GM23338 (cell line): ENCODE measurements at regions not wholly inside any gene's neighbourhood (a gene's known extent, or its start where the extent isn't known, plus 50 kb on each side); places are given as distances from the start of the nearest gene placed in this dataset.

Experiments used
- ATAC-seq: fragments of 200-7000 bp; cut with Tn5 transposase; 3 replicates; pipeline ENCODE4 v1.9.1; 2020
- DNase-seq: peaks from one replicate; pipeline ENCODE4 v3.0.0-alpha.2; 2015; ENCODE audit warnings: low spot score
- H2AFZ ChIP-seq: fragments of 200-600 bp; sonication (generic); 2 replicates; pipeline ENCODE4 v1.8.0; 2016; ENCODE audit warnings: antibody characterized with exemption, mild to moderate bottlenecking, moderate library complexity
- H3F3A ChIP-seq: fragments of 200-600 bp; sonication (generic); replicated peaks from 2 replicates; pipeline ENCODE4 v1.8.0; 2017; ENCODE audit warnings: antibody characterized with exemption, mixed run types, low read depth
- H3K27ac ChIP-seq: fragments of 200-600 bp; sonication (generic); 2 replicates; pipeline ENCODE4 v1.6.1; 2016; ENCODE audit warnings: low read depth
- H3K27me3 ChIP-seq: fragments of 200-600 bp; sonication (generic); 2 replicates; pipeline ENCODE4 v1.8.0; 2016; ENCODE audit warnings: mild to moderate bottlenecking, mixed run types, moderate library complexity; ENCODE audit not compliant: insufficient read depth
- H3K36me3 ChIP-seq: fragments of 200-600 bp; sonication (generic); 2 replicates; pipeline ENCODE4 v1.8.0; 2016; ENCODE audit warnings: mild to moderate bottlenecking; ENCODE audit not compliant: insufficient read depth
- H3K4me1 ChIP-seq: fragments of 200-600 bp; sonication (generic); 2 replicates; pipeline ENCODE4 v1.8.0; 2016; ENCODE audit warnings: mild to moderate bottlenecking, moderate library complexity; ENCODE audit not compliant: insufficient read depth
- H3K4me2 ChIP-seq: fragments of 200-600 bp; sonication (generic); 2 replicates; pipeline ENCODE4 v1.7.1; 2017; ENCODE audit warnings: mixed run types
- H3K4me3 ChIP-seq: fragments of 200-600 bp; sonication (generic); 2 replicates; pipeline ENCODE4 v1.6.1; 2016; ENCODE audit warnings: mixed run types
- H3K79me2 ChIP-seq: fragments of 200-600 bp; sonication (generic); replicated peaks from 2 replicates; pipeline ENCODE4 v1.8.0; 2017; ENCODE audit warnings: mild to moderate bottlenecking; ENCODE audit not compliant: insufficient read depth
- H3K9me2 ChIP-seq: fragments of 200-600 bp; sonication (generic); 2 replicates; pipeline ENCODE4 v1.8.0; 2017; ENCODE audit not compliant: insufficient read depth
- H4K20me1 ChIP-seq: fragments of 200-600 bp; sonication (generic); replicated peaks from 2 replicates; pipeline ENCODE4 v1.8.0; 2017; ENCODE audit warnings: mild to moderate bottlenecking; ENCODE audit not compliant: insufficient read depth
- H3K27ac Mint-ChIP-seq: 2 replicates; pipeline ENCODE4 v1.8.0; 2020; ENCODE audit warnings: inconsistent platforms, mild to moderate bottlenecking, moderate library complexity, mixed read lengths
- H3K27me3 Mint-ChIP-seq: 3 replicates; pipeline ENCODE4 v1.8.0; 2022; ENCODE audit warnings: low read depth, mild to moderate bottlenecking, moderate library complexity, mixed read lengths, inconsistent platforms; ENCODE audit not compliant: insufficient read depth, poor library complexity
- H3K36me3 Mint-ChIP-seq: 3 replicates; pipeline ENCODE4 v1.8.0; 2021; ENCODE audit warnings: low read depth, mild to moderate bottlenecking, inconsistent platforms, moderate library complexity, mixed read lengths
- H3K4me1 Mint-ChIP-seq: 3 replicates; pipeline ENCODE4 v1.8.0; 2020; ENCODE audit warnings: mild to moderate bottlenecking, inconsistent platforms, mixed read lengths
- H3K4me3 Mint-ChIP-seq: 3 replicates; pipeline ENCODE4 v1.8.0; 2021; ENCODE audit warnings: moderate library complexity, mild to moderate bottlenecking, inconsistent platforms, mixed read lengths
- H3K9me3 Mint-ChIP-seq: 3 replicates; pipeline ENCODE4 v1.8.0; 2020; ENCODE audit warnings: moderate library complexity, mild to moderate bottlenecking, inconsistent platforms, mixed read lengths
- CREB1 ChIP-seq: fragments of 250-450 bp; sonication (Bioruptor Pico); IDR thresholded peaks from 2 replicates; pipeline ENCODE4 v1.5.0; 2020; ENCODE audit warnings: low read depth, mild to moderate bottlenecking, moderate library complexity
- EZH2 ChIP-seq: fragments of 200-600 bp; sonication (generic); IDR thresholded peaks from one replicate; pipeline ENCODE4 v1.8.0; 2017; ENCODE audit warnings: antibody characterized with exemption, mild to moderate bottlenecking, low read depth; ENCODE audit not compliant: unreplicated experiment
- EZH2phosphoT487 ChIP-seq: fragments of 200-600 bp; sonication (generic); IDR thresholded peaks from one replicate; pipeline ENCODE4 v1.8.1; 2018; ENCODE audit warnings: antibody characterized with exemption; ENCODE audit not compliant: unreplicated experiment
- JUNB ChIP-seq: IDR thresholded peaks from one replicate; pipeline ENCODE4 v1.6.1; 2016; ENCODE audit warnings: antibody characterized with exemption; ENCODE audit not compliant: unreplicated experiment
- NANOG ChIP-seq: IDR thresholded peaks from 2 replicates; pipeline ENCODE4 v1.6.1; 2016; ENCODE audit warnings: antibody characterized with exemption, borderline replicate concordance
- POLR2AphosphoS5 ChIP-seq: IDR thresholded peaks from 2 replicates; pipeline ENCODE4 v1.6.1; 2016; ENCODE audit warnings: antibody characterized with exemption, low read depth
- REST ChIP-seq: IDR thresholded peaks from one replicate; pipeline ENCODE4 v1.6.1; 2018; ENCODE audit warnings: antibody characterized with exemption; ENCODE audit not compliant: unreplicated experiment
- STAT1 ChIP-seq: IDR thresholded peaks from one replicate; pipeline ENCODE4 v1.6.1; 2016; ENCODE audit warnings: antibody characterized with exemption; ENCODE audit not compliant: unreplicated experiment
- ZNF114 ChIP-seq: fragments of 250-450 bp; sonication (Bioruptor Pico); IDR thresholded peaks from 2 replicates; pipeline ENCODE4 v1.5.0; 2020; ENCODE audit warnings: mild to moderate bottlenecking, moderate library complexity
- ZNF331 ChIP-seq: fragments of 250-450 bp; sonication (Bioruptor Pico); IDR thresholded peaks from 2 replicates; pipeline ENCODE4 v1.5.0; 2020; ENCODE audit warnings: low read depth, mild to moderate bottlenecking, moderate library complexity
- TF ChIP-seq, protein P1 (sequence below): IDR thresholded peaks from 2 replicates; pipeline ENCODE4 v1.6.1; 2016; ENCODE audit warnings: antibody characterized with exemption
- TF ChIP-seq, protein P2 (sequence below): fragments of 250-450 bp; sonication (Bioruptor Pico); IDR thresholded peaks from 2 replicates; pipeline ENCODE4 v1.5.0; 2020; ENCODE audit warnings: mild to moderate bottlenecking, moderate library complexity
- TF ChIP-seq, protein P3 (sequence below), 2 experiments: fragments of 200-600 bp in 1 of 2; sonication (generic) in 1 of 2; conservative IDR thresholded peaks; 2 replicates each; pipeline versions ENCODE4 v1.5.1 to v1.6.1; 2016 to 2017; ENCODE audit warnings: antibody characterized with exemption in 2 of 2, low read depth in 2 of 2, mild to moderate bottlenecking in 2 of 2, moderate library complexity in 1 of 2

- H3K4me1 ChIP-seq = no peaks in the 10 kb centered on the region
- no peak overlapping the region for H3K27ac ChIP-seq
- H3F3A ChIP-seq = no peaks in the 10 kb centered on the region
- H3K4me2 ChIP-seq = no peak overlapping the region
- Mint-ChIP-seq H3K4me1 (no peaks in the 10 kb centered on the region), H3K27me3 (no peaks in the 10 kb centered on the region), H3K9me3 (no peaks in the 10 kb centered on the region), H3K36me3 (no peaks in the 10 kb centered on the region), H3K4me3 (no peak overlapping the region), H3K27ac (no peak overlapping the region)
- no peak for ATAC-seq
- no peaks in the 10 kb centered on the region for H4K20me1 ChIP-seq
- H3K36me3 ChIP-seq = no peaks in the 10 kb centered on the region
- H3K4me3 ChIP-seq = no peak overlapping the region
- no peak for DNase-seq
- no peaks in the 10 kb centered on the region for H3K9me2 ChIP-seq
- H2AFZ ChIP-seq = no peak overlapping the region
- TF ChIP-seq STAT1 (no peak), EZH2 (no peak), ZNF114 (no peak), REST (no peak), ZNF331 (no peak), NANOG (no peak), CREB1 (CRISPR knock-in tag) (no peak), JUNB (no peak), EZH2phosphoT487 (no peak), POLR2AphosphoS5 (no peak)
- TF ChIP-seq, protein P1, sequence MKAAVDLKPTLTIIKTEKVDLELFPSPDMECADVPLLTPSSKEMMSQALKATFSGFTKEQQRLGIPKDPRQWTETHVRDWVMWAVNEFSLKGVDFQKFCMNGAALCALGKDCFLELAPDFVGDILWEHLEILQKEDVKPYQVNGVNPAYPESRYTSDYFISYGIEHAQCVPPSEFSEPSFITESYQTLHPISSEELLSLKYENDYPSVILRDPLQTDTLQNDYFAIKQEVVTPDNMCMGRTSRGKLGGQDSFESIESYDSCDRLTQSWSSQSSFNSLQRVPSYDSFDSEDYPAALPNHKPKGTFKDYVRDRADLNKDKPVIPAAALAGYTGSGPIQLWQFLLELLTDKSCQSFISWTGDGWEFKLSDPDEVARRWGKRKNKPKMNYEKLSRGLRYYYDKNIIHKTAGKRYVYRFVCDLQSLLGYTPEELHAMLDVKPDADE = no peak
- TF ChIP-seq, protein P2, sequence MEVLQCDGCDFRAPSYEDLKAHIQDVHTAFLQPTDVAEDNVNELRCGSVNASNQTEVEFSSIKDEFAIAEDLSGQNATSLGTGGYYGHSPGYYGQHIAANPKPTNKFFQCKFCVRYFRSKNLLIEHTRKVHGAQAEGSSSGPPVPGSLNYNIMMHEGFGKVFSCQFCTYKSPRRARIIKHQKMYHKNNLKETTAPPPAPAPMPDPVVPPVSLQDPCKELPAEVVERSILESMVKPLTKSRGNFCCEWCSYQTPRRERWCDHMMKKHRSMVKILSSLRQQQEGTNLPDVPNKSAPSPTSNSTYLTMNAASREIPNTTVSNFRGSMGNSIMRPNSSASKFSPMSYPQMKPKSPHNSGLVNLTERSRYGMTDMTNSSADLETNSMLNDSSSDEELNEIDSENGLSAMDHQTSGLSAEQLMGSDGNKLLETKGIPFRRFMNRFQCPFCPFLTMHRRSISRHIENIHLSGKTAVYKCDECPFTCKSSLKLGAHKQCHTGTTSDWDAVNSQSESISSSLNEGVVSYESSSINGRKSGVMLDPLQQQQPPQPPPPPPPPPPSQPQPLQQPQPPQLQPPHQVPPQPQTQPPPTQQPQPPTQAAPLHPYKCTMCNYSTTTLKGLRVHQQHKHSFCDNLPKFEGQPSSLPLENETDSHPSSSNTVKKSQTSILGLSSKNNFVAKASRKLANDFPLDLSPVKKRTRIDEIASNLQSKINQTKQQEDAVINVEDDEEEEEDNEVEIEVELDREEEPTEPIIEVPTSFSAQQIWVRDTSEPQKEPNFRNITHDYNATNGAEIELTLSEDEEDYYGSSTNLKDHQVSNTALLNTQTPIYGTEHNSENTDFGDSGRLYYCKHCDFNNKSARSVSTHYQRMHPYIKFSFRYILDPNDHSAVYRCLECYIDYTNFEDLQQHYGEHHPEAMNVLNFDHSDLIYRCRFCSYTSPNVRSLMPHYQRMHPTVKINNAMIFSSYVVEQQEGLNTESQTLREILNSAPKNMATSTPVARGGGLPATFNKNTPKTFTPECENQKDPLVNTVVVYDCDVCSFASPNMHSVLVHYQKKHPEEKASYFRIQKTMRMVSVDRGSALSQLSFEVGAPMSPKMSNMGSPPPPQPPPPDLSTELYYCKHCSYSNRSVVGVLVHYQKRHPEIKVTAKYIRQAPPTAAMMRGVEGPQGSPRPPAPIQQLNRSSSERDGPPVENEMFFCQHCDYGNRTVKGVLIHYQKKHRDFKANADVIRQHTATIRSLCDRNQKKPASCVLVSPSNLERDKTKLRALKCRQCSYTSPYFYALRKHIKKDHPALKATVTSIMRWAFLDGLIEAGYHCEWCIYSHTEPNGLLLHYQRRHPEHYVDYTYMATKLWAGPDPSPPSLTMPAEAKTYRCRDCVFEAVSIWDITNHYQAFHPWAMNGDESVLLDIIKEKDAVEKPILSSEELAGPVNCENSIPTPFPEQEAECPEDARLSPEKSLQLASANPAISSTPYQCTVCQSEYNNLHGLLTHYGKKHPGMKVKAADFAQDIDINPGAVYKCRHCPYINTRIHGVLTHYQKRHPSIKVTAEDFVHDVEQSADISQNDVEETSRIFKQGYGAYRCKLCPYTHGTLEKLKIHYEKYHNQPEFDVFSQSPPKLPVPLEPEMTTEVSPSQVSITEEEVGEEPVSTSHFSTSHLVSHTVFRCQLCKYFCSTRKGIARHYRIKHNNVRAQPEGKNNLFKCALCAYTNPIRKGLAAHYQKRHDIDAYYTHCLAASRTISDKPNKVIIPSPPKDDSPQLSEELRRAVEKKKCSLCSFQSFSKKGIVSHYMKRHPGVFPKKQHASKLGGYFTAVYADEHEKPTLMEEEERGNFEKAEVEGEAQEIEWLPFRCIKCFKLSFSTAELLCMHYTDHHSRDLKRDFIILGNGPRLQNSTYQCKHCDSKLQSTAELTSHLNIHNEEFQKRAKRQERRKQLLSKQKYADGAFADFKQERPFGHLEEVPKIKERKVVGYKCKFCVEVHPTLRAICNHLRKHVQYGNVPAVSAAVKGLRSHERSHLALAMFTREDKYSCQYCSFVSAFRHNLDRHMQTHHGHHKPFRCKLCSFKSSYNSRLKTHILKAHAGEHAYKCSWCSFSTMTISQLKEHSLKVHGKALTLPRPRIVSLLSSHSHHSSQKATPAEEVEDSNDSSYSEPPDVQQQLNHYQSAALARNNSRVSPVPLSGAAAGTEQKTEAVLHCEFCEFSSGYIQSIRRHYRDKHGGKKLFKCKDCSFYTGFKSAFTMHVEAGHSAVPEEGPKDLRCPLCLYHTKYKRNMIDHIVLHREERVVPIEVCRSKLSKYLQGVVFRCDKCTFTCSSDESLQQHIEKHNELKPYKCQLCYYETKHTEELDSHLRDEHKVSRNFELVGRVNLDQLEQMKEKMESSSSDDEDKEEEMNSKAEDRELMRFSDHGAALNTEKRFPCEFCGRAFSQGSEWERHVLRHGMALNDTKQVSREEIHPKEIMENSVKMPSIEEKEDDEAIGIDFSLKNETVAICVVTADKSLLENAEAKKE = no peak
- TF ChIP-seq, protein P3, sequence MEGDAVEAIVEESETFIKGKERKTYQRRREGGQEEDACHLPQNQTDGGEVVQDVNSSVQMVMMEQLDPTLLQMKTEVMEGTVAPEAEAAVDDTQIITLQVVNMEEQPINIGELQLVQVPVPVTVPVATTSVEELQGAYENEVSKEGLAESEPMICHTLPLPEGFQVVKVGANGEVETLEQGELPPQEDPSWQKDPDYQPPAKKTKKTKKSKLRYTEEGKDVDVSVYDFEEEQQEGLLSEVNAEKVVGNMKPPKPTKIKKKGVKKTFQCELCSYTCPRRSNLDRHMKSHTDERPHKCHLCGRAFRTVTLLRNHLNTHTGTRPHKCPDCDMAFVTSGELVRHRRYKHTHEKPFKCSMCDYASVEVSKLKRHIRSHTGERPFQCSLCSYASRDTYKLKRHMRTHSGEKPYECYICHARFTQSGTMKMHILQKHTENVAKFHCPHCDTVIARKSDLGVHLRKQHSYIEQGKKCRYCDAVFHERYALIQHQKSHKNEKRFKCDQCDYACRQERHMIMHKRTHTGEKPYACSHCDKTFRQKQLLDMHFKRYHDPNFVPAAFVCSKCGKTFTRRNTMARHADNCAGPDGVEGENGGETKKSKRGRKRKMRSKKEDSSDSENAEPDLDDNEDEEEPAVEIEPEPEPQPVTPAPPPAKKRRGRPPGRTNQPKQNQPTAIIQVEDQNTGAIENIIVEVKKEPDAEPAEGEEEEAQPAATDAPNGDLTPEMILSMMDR (conservative IDR thresholded peaks at IDR 0.05; ENCODE audit: low read depth in 2 of 2) = no peak
- no peaks in the 10 kb centered on the region for H3K27me3 ChIP-seq
- H3K79me2 ChIP-seq = no peaks in the 10 kb centered on the region
Observed at GRCh38 chr3:157938154-157938779, 168.0 kb downstream of the SHOX2 start.
